ENCODE measurements at regions not wholly inside any gene's neighbourhood (a gene's known extent, or its start where the extent isn't known, plus 50 kb on each side); places are given as distances from the start of the nearest gene placed in this dataset.
"Not testable (repeated sequence)": the region's sequence is repeated elsewhere in the genome, so short reads cannot be mapped to it uniquely, and the experiment has no call there.

- no peak for DNase-seq
Measured at GRCh38 chr9:720239-720881, 121.1 kb upstream of the DMRT1 start.

GRCh38 chr9:722388-722980 lies 119.0 kb upstream of the DMRT1 start:
- DNase-seq, result no peak

- DNase-seq, result not testable (repeated sequence)
Measured at GRCh38 chr9:724461-724860, 117.0 kb upstream of the DMRT1 start.

- DNase-seq, result no peak
Measured at GRCh38 chr9:726005-726404, 115.5 kb upstream of the DMRT1 start.

GRCh38 chr9:727767-728166 lies 113.7 kb upstream of the DMRT1 start:
- no peak for DNase-seq

GRCh38 chr9:728535-728934 lies 113.0 kb upstream of the DMRT1 start:
- no peak for DNase-seq

- no peak for DNase-seq
Measured at GRCh38 chr9:731474-731873, 110.0 kb upstream of the DMRT1 start.

GRCh38 chr9:734831-735511 lies 106.5 kb upstream of the DMRT1 start:
- DNase-seq, result no peak

- no peak for DNase-seq
Measured at GRCh38 chr9:737400-738120, 103.9 kb upstream of the DMRT1 start.

- DNase-seq, result no peak
Measured at GRCh38 chr9:738209-738915, 103.1 kb upstream of the DMRT1 start.

GRCh38 chr9:739362-739761 lies 102.1 kb upstream of the DMRT1 start:
- no peak for DNase-seq

GRCh38 chr9:740221-740620 lies 101.3 kb upstream of the DMRT1 start:
- no peak for DNase-seq

GRCh38 chr9:742104-742503 lies 99.4 kb upstream of the DMRT1 start:
- DNase-seq, result no peak

GRCh38 chr9:742914-743589 lies 98.4 kb upstream of the DMRT1 start:
- DNase-seq, result no peak

- no peak for DNase-seq
Measured at GRCh38 chr9:744046-744712, 97.3 kb upstream of the DMRT1 start.

GRCh38 chr9:744790-745484 lies 96.6 kb upstream of the DMRT1 start:
- no peak for DNase-seq

- no peak for DNase-seq
Measured at GRCh38 chr9:745761-746380, 95.6 kb upstream of the DMRT1 start.

- DNase-seq, result no peak
Measured at GRCh38 chr9:746661-747434, 94.6 kb upstream of the DMRT1 start.

GRCh38 chr9:747567-747966 lies 93.9 kb upstream of the DMRT1 start:
- DNase-seq, result no peak
